Posterior cingulate gyrus (tissue), 11 donors: ENCODE measurements at regions not wholly inside any gene's neighbourhood (a gene's known extent, or its start where the extent isn't known, plus 50 kb on each side); places are given as distances from the start of the nearest gene placed in this dataset.

Source experiments
- DNase-seq, 10 donors: peaks; one replicate each; pipeline versions ENCODE4 v3.0.0 to v3.0.0-alpha.2; 2020 to 2021; ENCODE audit warnings: mixed read lengths in 3 of 10
- intact Hi-C: fragments of 100-400 bp; cut with DNase I; formaldehyde crosslinking; loops from one replicate; pipeline ENCODE4 v1.15.1; 2023

DNA sequence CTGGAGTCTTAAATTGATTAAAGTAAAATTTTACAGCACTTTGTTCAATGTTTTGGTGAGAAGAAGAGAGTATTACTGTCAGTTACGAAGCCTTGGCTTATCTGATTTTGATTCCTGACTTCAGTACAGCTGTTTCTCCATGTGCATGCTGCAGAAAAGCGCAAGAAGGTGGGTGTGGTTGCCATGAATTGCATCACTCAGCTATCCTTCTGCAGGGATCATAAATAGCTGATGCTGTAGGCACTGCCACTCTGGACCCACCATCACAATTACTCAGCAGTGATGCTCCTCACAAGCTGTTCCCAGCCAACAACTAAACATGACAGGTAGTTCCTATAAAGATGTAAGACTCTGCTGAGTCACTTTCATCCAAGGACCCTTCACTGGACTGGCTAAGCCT lies 321.2 kb downstream of the IRS2 start:
- intact Hi-C loops, result no loop called here
- no peak for DNase-seq

- DNase-seq, result no peak
- intact Hi-C loops, result no loop called here
These were observed 332.0 kb downstream of the IRS2 start for GRCh38 chr13:109454167-109454917.

- DNase-seq, result peak in 1 of 10 donors; percentile 63
- intact Hi-C loops, result no loop called here
These were observed 334.7 kb downstream of the IRS2 start for GRCh38 chr13:109451726-109452125.

DNA sequence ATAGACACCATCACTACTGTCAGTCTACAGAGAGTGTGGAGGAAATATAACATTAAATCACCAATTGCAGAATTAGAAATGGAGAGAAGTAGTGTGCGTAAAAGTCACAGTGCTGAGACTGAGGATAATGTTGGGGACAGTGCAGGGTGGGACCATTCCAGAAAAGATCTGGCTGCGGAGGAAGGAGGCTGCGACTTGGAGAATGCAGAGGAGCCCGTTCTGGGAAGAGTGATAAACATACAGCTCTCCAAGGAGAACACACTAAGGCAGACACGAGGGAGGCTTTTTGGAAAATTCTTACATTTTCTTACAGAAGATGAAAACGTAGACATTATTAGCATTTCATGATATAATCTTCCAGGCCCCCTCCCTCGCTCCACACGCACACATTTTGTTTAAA lies 337.8 kb downstream of the IRS2 start:
- intact Hi-C loops, result no loop called here

GRCh38 chr13:109447667-109448066 lies 338.7 kb downstream of the IRS2 start:
- intact Hi-C loops, result no loop called here
- peak in 1 of 10 donors; percentile 32 for DNase-seq

More for the DNA sequence above, 337.8 kb downstream of the IRS2 start:
- peak in 1 of 10 donors; percentile 40 for DNase-seq

- DNase-seq, result no peak
- intact Hi-C loops, result no loop called here
These were observed 346.1 kb downstream of the IRS2 start for GRCh38 chr13:109440320-109440719.

- intact Hi-C loops, result no loop called here
These were observed 346.6 kb downstream of the IRS2 start for GRCh38 chr13:109439813-109440212.

DNA sequence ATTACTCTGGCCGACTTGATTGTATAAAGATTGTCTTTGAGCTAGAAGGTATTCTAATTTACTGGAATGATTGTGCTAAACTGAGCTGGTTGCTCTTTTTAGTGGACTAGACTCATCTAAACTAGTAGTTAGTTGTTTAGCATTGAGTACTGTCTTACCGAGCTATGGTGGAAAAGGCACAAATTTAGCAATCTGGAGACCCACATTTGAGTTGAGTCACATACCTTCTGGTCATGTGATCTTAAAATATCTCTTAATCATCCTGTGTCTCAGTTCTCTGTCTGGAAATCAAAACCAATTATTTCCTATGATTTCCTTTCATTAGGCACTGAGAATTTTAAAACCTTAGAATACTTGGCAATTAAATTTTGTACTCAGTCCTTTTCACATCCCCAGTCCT lies 349.5 kb downstream of the IRS2 start:
- intact Hi-C loops, result no loop called here
- no peak for DNase-seq

More at GRCh38 chr13:109439813-109440212, 346.6 kb downstream of the IRS2 start:
- DNase-seq, result peak in 1 of 10 donors; percentile 54

DNA sequence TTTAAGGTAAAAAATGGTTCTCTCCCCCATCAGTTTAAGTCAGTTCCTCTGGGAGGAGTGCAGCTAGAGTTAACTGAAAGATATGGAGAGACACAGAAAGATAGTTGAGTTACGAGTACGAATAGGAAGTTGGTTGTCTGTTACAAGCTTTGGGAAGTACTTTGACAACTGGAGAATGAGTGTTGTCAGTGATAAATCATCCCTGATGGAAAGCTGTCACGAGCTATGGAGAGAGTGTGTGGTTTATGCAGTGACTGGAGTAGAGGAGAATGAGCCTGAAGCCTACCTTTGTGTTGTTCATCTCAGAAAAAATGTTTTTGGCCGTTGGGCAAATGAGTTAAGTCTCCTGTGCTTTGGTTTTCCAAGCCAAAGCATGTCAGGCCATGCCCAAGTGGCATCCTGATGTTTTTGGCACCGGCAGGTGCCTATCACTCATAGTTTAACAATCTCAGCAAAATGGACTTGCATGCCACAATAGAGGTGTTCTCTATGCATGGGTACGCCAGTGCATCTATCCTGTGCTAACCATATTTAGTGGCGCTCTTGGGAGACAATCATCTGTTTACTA lies 350.2 kb downstream of the IRS2 start:
- DNase-seq, result no peak
- intact Hi-C loops, result no loop called here

- DNase-seq, result no peak
- intact Hi-C loops, result no loop called here
These were observed 355.2 kb downstream of the IRS2 start for GRCh38 chr13:109431217-109431616.

GRCh38 chr13:109428146-109428545 lies 358.2 kb downstream of the IRS2 start:
- intact Hi-C loops, result no loop called here
- no peak for DNase-seq

DNA sequence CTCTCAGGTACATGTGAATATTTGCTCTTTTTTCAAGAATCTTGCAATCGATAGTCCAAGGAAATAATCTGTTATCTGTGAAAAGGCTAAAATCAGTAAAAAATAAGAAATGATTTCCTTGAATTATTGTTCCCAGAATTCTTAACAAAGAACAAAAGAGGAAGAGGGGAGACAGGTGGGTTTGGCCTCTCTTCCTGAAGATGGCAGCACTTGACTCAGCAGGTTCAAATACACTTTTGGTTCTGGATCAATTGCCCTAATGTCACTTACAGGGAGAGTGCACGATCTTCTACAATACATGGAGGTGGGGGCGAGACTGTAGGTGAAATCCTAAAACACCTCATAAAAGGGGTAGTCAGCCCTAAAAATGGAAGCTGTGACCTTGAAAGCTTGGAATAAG lies 358.7 kb downstream of the IRS2 start:
- DNase-seq, result no peak
- intact Hi-C loops, result no loop called here

- intact Hi-C loops, result no loop called here
- no peak for DNase-seq
These were observed 359.2 kb downstream of the IRS2 start for GRCh38 chr13:109427148-109427547.

GRCh38 chr13:109426690-109426990 lies 359.7 kb downstream of the IRS2 start:
- no peak for DNase-seq
- intact Hi-C loops, result no loop called here

GRCh38 chr13:109425821-109426689 lies 360.3 kb downstream of the IRS2 start:
- DNase-seq, result no peak
- intact Hi-C loops, result no loop called here

GRCh38 chr13:109422161-109422560 lies 364.2 kb downstream of the IRS2 start:
- DNase-seq, result no peak
- intact Hi-C loops, result no loop called here

DNA sequence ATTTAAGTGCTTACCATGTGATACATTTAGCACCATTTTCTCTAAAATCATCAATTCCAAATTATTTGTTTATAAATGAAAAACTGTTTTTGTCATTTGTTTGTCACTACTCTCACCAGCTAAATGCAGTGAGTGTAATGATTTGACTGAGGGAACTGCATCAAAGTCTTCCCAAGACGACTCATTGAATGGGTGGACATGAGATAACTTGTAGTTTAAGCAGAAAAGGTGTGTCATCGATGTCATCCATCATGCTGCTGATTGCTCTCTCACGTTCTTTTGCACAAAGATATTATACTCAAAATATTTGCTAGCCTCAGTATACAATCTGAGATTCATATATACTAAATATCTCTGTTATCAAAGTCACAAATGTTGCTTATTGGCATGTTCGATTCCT lies 366.5 kb downstream of the IRS2 start:
- DNase-seq, result no peak
- intact Hi-C loops, result no loop called here

- no peak for DNase-seq
- intact Hi-C loops, result no loop called here
These were observed 368.3 kb downstream of the IRS2 start for GRCh38 chr13:109418111-109418510.

- intact Hi-C loops, result no loop called here
- no peak for DNase-seq
These were observed 370.4 kb downstream of the IRS2 start for GRCh38 chr13:109416001-109416400.

GRCh38 chr13:109415057-109415456 lies 371.3 kb downstream of the IRS2 start:
- DNase-seq, result no peak
- intact Hi-C loops, result no loop called here

DNA sequence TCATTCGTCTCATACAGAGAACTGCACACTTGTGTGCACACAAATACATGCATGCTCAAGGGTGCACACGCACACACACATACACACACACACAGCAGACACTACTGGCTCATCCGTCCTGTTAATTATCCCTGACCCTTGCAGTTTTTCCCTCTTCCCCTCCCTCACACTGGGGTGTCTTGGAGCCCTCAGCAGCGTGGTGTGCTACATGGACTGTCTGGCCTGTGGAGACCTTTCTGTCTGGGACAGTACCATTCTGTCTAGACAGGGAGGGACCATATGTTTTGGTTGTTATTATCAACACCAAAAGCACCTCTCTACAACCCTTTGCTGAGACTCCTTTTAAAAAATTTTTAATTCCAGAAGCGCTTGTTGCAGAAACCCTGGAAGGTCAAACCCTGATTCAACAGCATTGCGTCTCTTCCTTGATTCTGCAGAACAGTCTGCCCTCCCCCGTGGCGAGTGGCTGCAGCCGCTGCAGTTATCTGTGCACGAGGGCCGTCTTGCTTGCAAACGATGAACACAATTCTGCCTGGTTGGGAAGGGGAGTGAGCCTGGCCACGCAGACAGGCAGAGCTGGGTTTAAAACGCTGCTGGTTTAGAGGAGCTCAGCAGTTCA lies 374.0 kb downstream of the IRS2 start:
- peak; percentile 39 to 93 (median 60) for DNase-seq
- intact Hi-C loops, result no loop called here
